ENCODE measurements at regions not wholly inside any gene's neighbourhood (a gene's known extent, or its start where the extent isn't known, plus 50 kb on each side); places are given as distances from the start of the nearest gene placed in this dataset.
"Not testable (repeated sequence)": the region's sequence is repeated elsewhere in the genome, so short reads cannot be mapped to it uniquely, and the experiment has no call there.

GRCh38 chr4:17436047-17436749 is 75.7 kb downstream of the QDPR start:
- DNase-seq (ENCODE audit: insufficient read length); FAIRE-seq: not testable (repeated sequence)

DNA sequence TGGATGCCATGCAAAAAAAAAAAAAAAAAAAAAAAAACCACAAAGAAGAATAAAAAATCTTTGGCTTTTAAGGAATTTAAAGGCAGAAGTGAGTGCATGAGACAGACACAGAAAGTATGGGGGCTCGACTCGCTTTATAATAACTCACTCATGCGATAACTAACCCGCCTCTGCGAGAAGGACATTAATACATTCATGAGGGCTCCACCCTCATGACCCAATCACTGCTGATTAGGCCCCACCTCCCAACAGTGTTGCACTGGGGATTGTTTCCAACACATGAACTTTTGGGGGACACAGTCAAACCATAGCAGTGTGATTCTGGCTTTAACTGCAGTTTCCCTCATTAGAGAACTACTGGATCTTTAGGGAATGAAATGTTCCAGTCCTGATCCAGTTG is 78.1 kb downstream of the QDPR start:
- TF ChIP-seq POLR2AphosphoS5 (IDR thresholded peaks at IDR 0.05; ENCODE audit: low read depth, low read length), result no peak
- no peak for DNase-seq (ENCODE audit: insufficient read length)
- no peak for FAIRE-seq

DNA sequence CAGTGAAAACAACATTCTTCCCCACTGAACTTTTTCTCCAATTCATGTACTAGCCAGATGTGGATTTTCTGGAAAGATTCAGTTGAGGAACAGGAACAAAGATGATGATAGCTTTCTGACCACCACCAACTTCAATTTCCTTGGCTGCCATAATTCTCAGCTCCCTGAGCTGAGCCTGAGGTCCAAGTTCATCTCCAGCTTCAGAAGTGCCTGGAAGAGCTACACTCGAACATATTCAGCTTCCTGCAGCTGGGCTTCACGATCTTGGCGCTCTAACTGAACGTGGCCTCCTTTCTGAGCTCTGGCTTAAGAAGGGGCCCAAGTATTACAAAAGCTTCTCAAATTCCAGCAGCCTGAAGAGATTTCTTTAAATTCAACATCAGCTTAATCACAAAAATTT is 83.9 kb downstream of the QDPR start:
- no peak for DNase-seq (ENCODE audit: insufficient read length)
- FAIRE-seq, result no peak
- no peak for TF ChIP-seq TAF1 (IDR thresholded peaks at IDR 0.05; ENCODE audit: borderline replicate concordance, low read depth, low read length)
- TF ChIP-seq POLR2AphosphoS5 (IDR thresholded peaks at IDR 0.05; ENCODE audit: low read depth, low read length), result no peak
- no peak for TF ChIP-seq POLR2A (IDR thresholded peaks at IDR 0.05; ENCODE audit: low read depth, low read length)

DNA sequence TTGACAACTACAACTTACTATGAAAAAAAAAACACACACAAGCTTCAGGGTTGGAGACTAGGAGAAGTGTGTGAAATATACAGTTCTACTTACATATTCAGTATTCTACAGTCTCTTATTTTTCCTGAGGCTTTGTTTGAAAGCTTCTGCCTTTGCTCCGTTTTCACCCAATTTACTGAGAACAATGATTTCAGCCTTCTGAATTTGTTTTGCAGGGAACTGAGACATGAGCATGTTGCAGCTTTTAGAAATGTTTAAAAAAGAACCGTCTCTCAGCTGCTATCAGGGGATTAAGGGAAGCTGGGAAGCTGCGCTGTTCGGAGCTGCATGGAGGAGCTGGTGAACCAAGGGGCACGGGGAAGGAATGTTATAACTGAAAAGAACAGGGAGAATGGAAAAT is 85.7 kb downstream of the QDPR start:
- no peak for DNase-seq (ENCODE audit: insufficient read length)
- no peak for TF ChIP-seq TAF1 (IDR thresholded peaks at IDR 0.05; ENCODE audit: borderline replicate concordance, low read depth, low read length)
- TF ChIP-seq POLR2A (IDR thresholded peaks at IDR 0.05; ENCODE audit: low read depth, low read length), result no peak
- no peak for TF ChIP-seq POLR2AphosphoS5 (IDR thresholded peaks at IDR 0.05; ENCODE audit: low read depth, low read length)
- no peak for FAIRE-seq

DNA sequence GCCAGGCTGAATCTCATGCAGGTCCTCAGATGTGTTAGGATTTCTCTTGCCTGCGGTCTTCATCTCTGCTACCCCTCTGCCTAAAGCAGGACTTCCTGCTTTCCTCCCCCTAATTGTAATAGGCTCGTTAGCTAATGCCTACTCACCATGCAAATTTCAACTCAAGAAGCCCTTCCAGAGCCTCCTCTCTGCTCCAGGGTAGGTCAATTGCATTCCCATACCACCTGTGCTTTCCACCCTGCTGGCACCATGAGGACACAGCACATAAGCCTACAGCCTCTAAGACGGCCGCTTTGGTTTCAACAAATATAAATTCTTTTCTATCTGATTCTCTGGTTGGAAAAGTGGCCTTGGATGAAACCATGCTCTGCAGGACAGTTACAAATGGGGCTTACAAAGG is 93.9 kb downstream of the QDPR start:
- DNase-seq (ENCODE audit: insufficient read length) (no peak), FAIRE-seq (no peak)
- TF ChIP-seq TAF1 (IDR thresholded peaks at IDR 0.05; ENCODE audit: borderline replicate concordance, low read depth, low read length), result no peak
- no peak for TF ChIP-seq POLR2A (IDR thresholded peaks at IDR 0.05; ENCODE audit: low read depth, low read length)
- no peak for TF ChIP-seq POLR2AphosphoS5 (IDR thresholded peaks at IDR 0.05; ENCODE audit: low read depth, low read length)

DNA sequence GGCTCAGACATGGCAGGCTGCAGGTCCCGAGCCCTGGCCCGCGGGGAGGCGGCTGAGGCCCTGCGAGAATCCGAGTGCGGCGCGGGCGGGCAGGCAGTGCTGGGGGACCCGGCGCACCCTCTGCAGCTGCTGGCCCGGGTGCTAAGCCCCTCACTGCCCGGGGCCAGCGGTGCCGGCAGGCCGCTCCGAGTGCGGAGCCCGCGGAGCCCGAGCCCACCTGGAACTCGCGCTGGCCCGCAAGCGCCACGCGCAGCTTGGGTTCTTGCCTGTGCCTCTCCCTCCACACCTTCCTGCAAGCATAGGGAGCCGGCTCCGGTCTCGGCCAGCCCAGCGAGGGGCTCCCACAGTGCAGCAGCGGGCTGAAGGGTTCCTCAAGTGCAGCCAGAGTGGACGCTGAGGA is 97.5 kb downstream of the QDPR start:
- TF ChIP-seq POLR2AphosphoS5 (IDR thresholded peaks at IDR 0.05; ENCODE audit: low read depth, low read length) (no peak), POLR2A (IDR thresholded peaks at IDR 0.05; ENCODE audit: low read depth, low read length) (no peak), TAF1 (IDR thresholded peaks at IDR 0.05; ENCODE audit: borderline replicate concordance, low read depth, low read length) (no peak)
- DNase-seq (ENCODE audit: insufficient read length) (no peak), FAIRE-seq (no peak)

GRCh38 chr4:17400686-17401085 is 111.2 kb downstream of the QDPR start:
- FAIRE-seq (no peak), DNase-seq (ENCODE audit: insufficient read length) (no peak)
- no peak for TF ChIP-seq POLR2A (IDR thresholded peaks at IDR 0.05; ENCODE audit: low read depth, low read length)

GRCh38 chr4:17398805-17399204 is 113.1 kb downstream of the QDPR start:
- DNase-seq (ENCODE audit: insufficient read length), result no peak
- FAIRE-seq, result no peak
- no peak for TF ChIP-seq POLR2AphosphoS5 (IDR thresholded peaks at IDR 0.05; ENCODE audit: low read depth, low read length)
- TF ChIP-seq TAF1 (IDR thresholded peaks at IDR 0.05; ENCODE audit: borderline replicate concordance, low read depth, low read length), result no peak
- no peak for TF ChIP-seq POLR2A (IDR thresholded peaks at IDR 0.05; ENCODE audit: low read depth, low read length)

- TF ChIP-seq TAF1 (IDR thresholded peaks at IDR 0.05; ENCODE audit: borderline replicate concordance, low read depth, low read length) (no peak), POLR2A (IDR thresholded peaks at IDR 0.05; ENCODE audit: low read depth, low read length) (no peak), POLR2AphosphoS5 (IDR thresholded peaks at IDR 0.05; ENCODE audit: low read depth, low read length) (no peak)
- no peak for DNase-seq (ENCODE audit: insufficient read length)
- no peak for FAIRE-seq
Measured at GRCh38 chr4:17398035-17398434, 113.9 kb downstream of the QDPR start.

DNA sequence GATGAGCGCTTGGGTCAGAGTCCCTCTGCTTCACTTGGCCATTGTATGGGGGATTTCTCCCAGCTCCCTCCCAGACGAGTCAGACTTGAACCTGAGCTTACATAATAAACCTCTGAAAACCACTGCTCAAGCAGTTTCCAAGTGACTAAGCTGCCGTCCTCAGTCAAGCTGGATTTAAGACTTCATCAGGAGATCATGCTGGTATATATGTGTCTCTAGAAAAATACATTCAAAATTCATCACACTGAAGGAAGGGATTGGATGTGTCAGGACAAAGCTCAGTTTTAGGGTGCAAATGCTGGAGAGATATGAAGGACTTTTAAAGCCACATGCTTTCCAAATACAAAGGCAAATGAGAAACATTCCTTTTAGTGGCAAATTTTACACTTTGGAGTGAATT is 114.3 kb downstream of the QDPR start:
- FAIRE-seq, result no peak
- no peak for DNase-seq (ENCODE audit: insufficient read length)
- TF ChIP-seq POLR2A (IDR thresholded peaks at IDR 0.05; ENCODE audit: low read depth, low read length) (no peak), TAF1 (IDR thresholded peaks at IDR 0.05; ENCODE audit: borderline replicate concordance, low read depth, low read length) (no peak), POLR2AphosphoS5 (IDR thresholded peaks at IDR 0.05; ENCODE audit: low read depth, low read length) (no peak)

GRCh38 chr4:17385403-17385802 is 126.5 kb downstream of the QDPR start:
- DNase-seq (ENCODE audit: insufficient read length), result no peak
- no peak for TF ChIP-seq TAF1 (IDR thresholded peaks at IDR 0.05; ENCODE audit: borderline replicate concordance, low read depth, low read length)
- no peak for TF ChIP-seq POLR2A (IDR thresholded peaks at IDR 0.05; ENCODE audit: low read depth, low read length)
- TF ChIP-seq POLR2AphosphoS5 (IDR thresholded peaks at IDR 0.05; ENCODE audit: low read depth, low read length), result no peak
- peak; percentile 65 for FAIRE-seq

- FAIRE-seq (no peak), DNase-seq (ENCODE audit: insufficient read length) (no peak)
- TF ChIP-seq TAF1 (IDR thresholded peaks at IDR 0.05; ENCODE audit: borderline replicate concordance, low read depth, low read length), result no peak
- no peak for TF ChIP-seq POLR2AphosphoS5 (IDR thresholded peaks at IDR 0.05; ENCODE audit: low read depth, low read length)
- no peak for TF ChIP-seq POLR2A (IDR thresholded peaks at IDR 0.05; ENCODE audit: low read depth, low read length)
Measured at GRCh38 chr4:17380347-17380746, 131.5 kb downstream of the QDPR start.

GRCh38 chr4:17376205-17376604 is 135.7 kb downstream of the QDPR start:
- FAIRE-seq, result no peak
- DNase-seq (ENCODE audit: insufficient read length), result no peak
- TF ChIP-seq POLR2AphosphoS5 (IDR thresholded peaks at IDR 0.05; ENCODE audit: low read depth, low read length) (no peak), TAF1 (IDR thresholded peaks at IDR 0.05; ENCODE audit: borderline replicate concordance, low read depth, low read length) (no peak), POLR2A (IDR thresholded peaks at IDR 0.05; ENCODE audit: low read depth, low read length) (no peak)

All from GM12892 (cell line).